Psoas muscle (tissue), 7 donors: ENCODE measurements at regions not wholly inside any gene's neighbourhood (a gene's known extent, or its start where the extent isn't known, plus 50 kb on each side); places are given as distances from the start of the nearest gene placed in this dataset.

ENCODE experiments used
- ATAC-seq, 4 donors: fragments of 200-7000 bp; cut with Tn5 transposase; one replicate each; pipeline ENCODE4 v1.9.1; 2020; ENCODE audit warnings: moderate library complexity in 3 of 4, mild to moderate bottlenecking in 2 of 4
- DNase-seq, 2 donors: peaks; one replicate each; pipeline ENCODE4 v3.0.0-alpha.2; 2020
- H3K27ac ChIP-seq: fragments of 200-600 bp; one replicate; pipeline ENCODE4 v1.8.0; 2022
- H3K27me3 ChIP-seq, 3 donors: fragments of 200-600 bp in 1 of 3; one replicate each; pipeline versions ENCODE4 v1.6.1 to v1.8.0; 2013 to 2022; ENCODE audit warnings: low read length in 2 of 3, mild to moderate bottlenecking in 2 of 3, moderate library complexity in 1 of 3; ENCODE audit not compliant: insufficient read depth in 3 of 3
- H3K36me3 ChIP-seq, 2 donors: fragments of 200-600 bp in 1 of 2; one replicate each; pipeline versions ENCODE4 v1.6.1 to v1.8.0; 2013 to 2022; ENCODE audit warnings: low read depth in 1 of 2, mild to moderate bottlenecking in 1 of 2, moderate library complexity in 1 of 2; ENCODE audit not compliant: insufficient read depth in 1 of 2
- H3K4me1 ChIP-seq: fragments of 200-600 bp; one replicate; pipeline ENCODE4 v1.8.0; 2022
- H3K4me3 ChIP-seq: fragments of 200-600 bp; one replicate; pipeline ENCODE4 v1.8.0; 2022; ENCODE audit warnings: mild to moderate bottlenecking
- H3K9me3 ChIP-seq: fragments of 200-600 bp; one replicate; pipeline ENCODE4 v1.8.0; 2022
- WGBS, 3 donors: extraction: QIAGEN DNeasy Blood & Tissue Kit; methylation state at CpG; one replicate each; pipeline versions ENCODE4 v1.1.6 to v1.1.7; 2013; 5-methylcytosine and 5-hydroxymethylcytosine counted together
- intact Hi-C, 2 donors: fragments of 100-400 bp; cut with DNase I; formaldehyde crosslinking; loops; one replicate each; pipeline versions ENCODE4 v1.11.0 to v1.14.2; 2022
- TF ChIP-seq, protein P1 (sequence below): fragments of 200-600 bp; IDR thresholded peaks from one replicate; pipeline ENCODE4 v1.8.0; 2022; ENCODE audit warnings: antibody characterized with exemption
- donor health status: healthy with polysubstance abuse.
- donor health status: DM: no; HTN: no; CAD: no; lungs with moderate emphysema.
- donor health status: Bipolar disorder and iron deficiency.
- donor health status: healthy.
- donor health status: DM: yes; HTN: yes; CAD: no.
- donor health status: DM: no; HTN: no; CAD: no.
- donor health status: DM: yes; HTN: yes; CAD: no.

- no peaks in the 10 kb centered on the region for H3K27me3 ChIP-seq
- intact Hi-C loops: no loop called here
- no peak for DNase-seq
- no peaks in the 10 kb centered on the region for H3K4me1 ChIP-seq
- no peaks in the 10 kb centered on the region for H3K36me3 ChIP-seq
- TF ChIP-seq, protein P1, sequence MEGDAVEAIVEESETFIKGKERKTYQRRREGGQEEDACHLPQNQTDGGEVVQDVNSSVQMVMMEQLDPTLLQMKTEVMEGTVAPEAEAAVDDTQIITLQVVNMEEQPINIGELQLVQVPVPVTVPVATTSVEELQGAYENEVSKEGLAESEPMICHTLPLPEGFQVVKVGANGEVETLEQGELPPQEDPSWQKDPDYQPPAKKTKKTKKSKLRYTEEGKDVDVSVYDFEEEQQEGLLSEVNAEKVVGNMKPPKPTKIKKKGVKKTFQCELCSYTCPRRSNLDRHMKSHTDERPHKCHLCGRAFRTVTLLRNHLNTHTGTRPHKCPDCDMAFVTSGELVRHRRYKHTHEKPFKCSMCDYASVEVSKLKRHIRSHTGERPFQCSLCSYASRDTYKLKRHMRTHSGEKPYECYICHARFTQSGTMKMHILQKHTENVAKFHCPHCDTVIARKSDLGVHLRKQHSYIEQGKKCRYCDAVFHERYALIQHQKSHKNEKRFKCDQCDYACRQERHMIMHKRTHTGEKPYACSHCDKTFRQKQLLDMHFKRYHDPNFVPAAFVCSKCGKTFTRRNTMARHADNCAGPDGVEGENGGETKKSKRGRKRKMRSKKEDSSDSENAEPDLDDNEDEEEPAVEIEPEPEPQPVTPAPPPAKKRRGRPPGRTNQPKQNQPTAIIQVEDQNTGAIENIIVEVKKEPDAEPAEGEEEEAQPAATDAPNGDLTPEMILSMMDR: no peak
- 88 to 94% (median 92%) methylated on average over 19 to 22 of the region's 22 CpGs for WGBS, 3 donors
- no peaks in the 10 kb centered on the region for H3K9me3 ChIP-seq
- no peak overlapping the region for H3K4me3 ChIP-seq
- H3K27ac ChIP-seq: no peak overlapping the region
- ATAC-seq: no peak
These were observed 130.7 kb upstream of the CHRM3 start for GRCh38 chr1:239255628-239256160.

DNA sequence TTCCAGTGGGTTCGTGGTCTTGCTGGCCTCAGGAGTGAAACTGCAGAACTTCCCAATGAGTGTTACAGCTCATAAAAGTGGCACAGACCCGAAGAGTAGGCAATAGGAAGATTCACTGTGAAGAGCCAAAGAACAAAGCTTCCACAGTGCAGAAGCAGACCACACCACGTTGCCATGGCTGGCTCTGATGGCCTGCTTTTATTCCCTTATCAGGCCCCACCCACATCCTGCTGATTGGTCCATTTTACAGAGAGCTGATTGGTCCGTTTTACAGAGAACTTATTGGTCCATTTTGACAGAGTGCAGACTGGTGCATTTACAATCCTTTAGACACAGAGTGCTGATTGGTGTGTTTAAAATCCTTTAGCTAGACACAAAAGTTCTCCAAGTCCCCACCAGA is 131.4 kb upstream of the CHRM3 start:
- intact Hi-C loops: no loop called here
- Histone ChIP-seq H3K36me3 (no peaks in the 10 kb centered on the region), H3K4me1 (no peaks in the 10 kb centered on the region), H3K9me3 (no peaks in the 10 kb centered on the region), H3K4me3 (no peak overlapping the region), H3K27me3 (no peaks in the 10 kb centered on the region), H3K27ac (no peak overlapping the region)
- ATAC-seq (no peak), DNase-seq (no peak)
- 73 to 78% (median 78%) methylated on average over 4 of the region's 4 CpGs for WGBS, 3 donors
- TF ChIP-seq, protein P1: no peak

- intact Hi-C loops: no loop called here
- DNase-seq (no peak), ATAC-seq (no peak)
- WGBS, 3 donors: 45 to 56% (median 47%) methylated on average over 3 of the region's 3 CpGs
- no peak overlapping the region for H3K27ac ChIP-seq
- no peaks in the 10 kb centered on the region for H3K9me3 ChIP-seq
- H3K27me3 ChIP-seq: no peaks in the 10 kb centered on the region
- H3K4me1 ChIP-seq: no peaks in the 10 kb centered on the region
- H3K36me3 ChIP-seq: no peaks in the 10 kb centered on the region
- no peak overlapping the region for H3K4me3 ChIP-seq
- TF ChIP-seq, protein P1: no peak
These were observed 133.3 kb upstream of the CHRM3 start for GRCh38 chr1:239253032-239253431.

GRCh38 chr1:239250353-239251035 is 135.9 kb upstream of the CHRM3 start:
- no peak for ATAC-seq
- TF ChIP-seq, protein P1: no peak

GRCh38 chr1:239247285-239247684 is 139.1 kb upstream of the CHRM3 start:
- no peak overlapping the region for H3K4me3 ChIP-seq
- no peak overlapping the region for H3K27ac ChIP-seq
- no peaks in the 10 kb centered on the region for H3K27me3 ChIP-seq
- no peaks in the 10 kb centered on the region for H3K9me3 ChIP-seq
- TF ChIP-seq, protein P1: no peak
- no peaks in the 10 kb centered on the region for H3K36me3 ChIP-seq
- DNase-seq: no peak
- H3K4me1 ChIP-seq: no peaks in the 10 kb centered on the region
- intact Hi-C loops: no loop called here
- no peak for ATAC-seq

More at GRCh38 chr1:239250353-239251035, 135.9 kb upstream of the CHRM3 start:
- Histone ChIP-seq H3K27ac (no peak overlapping the region), H3K9me3 (no peaks in the 10 kb centered on the region), H3K4me3 (no peak overlapping the region), H3K4me1 (no peaks in the 10 kb centered on the region), H3K27me3 (no peaks in the 10 kb centered on the region), H3K36me3 (no peaks in the 10 kb centered on the region)
- 72 to 76% (median 74%) methylated on average over 5 of the region's 5 CpGs for WGBS, 3 donors
- intact Hi-C loops: no loop called here
- DNase-seq: no peak
